Uterus (tissue), 3 donors: ENCODE measurements at regions not wholly inside any gene's neighbourhood (a gene's known extent, or its start where the extent isn't known, plus 50 kb on each side); places are given as distances from the start of the nearest gene placed in this dataset.

Experiments used
- DNase-seq, 2 donors: peaks; one replicate each; pipeline ENCODE4 v3.0.0-alpha.2; 2019 to 2020
- H3K27ac ChIP-seq, 2 donors: fragments of 200-600 bp; sonication (generic); 1 replicate in 1 of 2; 2 replicates in 1 of 2; pipeline ENCODE4 v1.5.1; 2016 to 2018
- H3K27me3 ChIP-seq, 2 donors: fragments of 200-600 bp; sonication (generic); one replicate each; pipeline ENCODE4 v1.5.1; 2018 to 2019; ENCODE audit warnings: control low read depth in 1 of 2
- H3K36me3 ChIP-seq, 2 donors: fragments of 200-600 bp; sonication (generic); one replicate each; pipeline ENCODE4 v1.5.1; 2019; ENCODE audit warnings: control low read depth in 1 of 2
- H3K4me1 ChIP-seq, 2 donors: fragments of 200-600 bp; sonication (generic); one replicate each; pipeline ENCODE4 v1.5.1; 2018 to 2019; ENCODE audit warnings: control low read depth in 1 of 2
- H3K4me3 ChIP-seq, 2 donors: fragments of 200-600 bp; sonication (generic); 1 replicate in 1 of 2; 2 replicates in 1 of 2; pipeline ENCODE4 v1.5.1; 2018 to 2019; ENCODE audit warnings: mild to moderate bottlenecking in 1 of 2
- H3K9me3 ChIP-seq, 2 donors: fragments of 200-600 bp; sonication (generic); one replicate each; pipeline ENCODE4 v1.5.1; 2019; ENCODE audit warnings: control low read depth in 1 of 2
- CTCF ChIP-seq, 4 experiments: fragments of 200-600 bp in 2 of 4; fragments of 450-650 bp in 2 of 4; sonication (generic) in 2 of 4; IDR thresholded peaks; one replicate each; pipeline ENCODE4 v1.5.1; 2016 to 2019; ENCODE audit warnings: antibody characterized with exemption in 4 of 4, mild to moderate bottlenecking in 2 of 4, moderate library complexity in 1 of 4
- POLR2A ChIP-seq, 2 donors: fragments of 450-650 bp; IDR thresholded peaks; one replicate each; pipeline ENCODE4 v1.6.1; 2016; ENCODE audit warnings: antibody characterized with exemption in 2 of 2, mild to moderate bottlenecking in 1 of 2, moderate library complexity in 1 of 2
- intact Hi-C: fragments of 100-400 bp; cut with DNase I; formaldehyde crosslinking; loops from one replicate; pipeline ENCODE4 v1.15.1; 2023; ENCODE audit warnings: low total_unique reads
- donor health status: DM: yes; HTN: yes; CAD: no.

DNA sequence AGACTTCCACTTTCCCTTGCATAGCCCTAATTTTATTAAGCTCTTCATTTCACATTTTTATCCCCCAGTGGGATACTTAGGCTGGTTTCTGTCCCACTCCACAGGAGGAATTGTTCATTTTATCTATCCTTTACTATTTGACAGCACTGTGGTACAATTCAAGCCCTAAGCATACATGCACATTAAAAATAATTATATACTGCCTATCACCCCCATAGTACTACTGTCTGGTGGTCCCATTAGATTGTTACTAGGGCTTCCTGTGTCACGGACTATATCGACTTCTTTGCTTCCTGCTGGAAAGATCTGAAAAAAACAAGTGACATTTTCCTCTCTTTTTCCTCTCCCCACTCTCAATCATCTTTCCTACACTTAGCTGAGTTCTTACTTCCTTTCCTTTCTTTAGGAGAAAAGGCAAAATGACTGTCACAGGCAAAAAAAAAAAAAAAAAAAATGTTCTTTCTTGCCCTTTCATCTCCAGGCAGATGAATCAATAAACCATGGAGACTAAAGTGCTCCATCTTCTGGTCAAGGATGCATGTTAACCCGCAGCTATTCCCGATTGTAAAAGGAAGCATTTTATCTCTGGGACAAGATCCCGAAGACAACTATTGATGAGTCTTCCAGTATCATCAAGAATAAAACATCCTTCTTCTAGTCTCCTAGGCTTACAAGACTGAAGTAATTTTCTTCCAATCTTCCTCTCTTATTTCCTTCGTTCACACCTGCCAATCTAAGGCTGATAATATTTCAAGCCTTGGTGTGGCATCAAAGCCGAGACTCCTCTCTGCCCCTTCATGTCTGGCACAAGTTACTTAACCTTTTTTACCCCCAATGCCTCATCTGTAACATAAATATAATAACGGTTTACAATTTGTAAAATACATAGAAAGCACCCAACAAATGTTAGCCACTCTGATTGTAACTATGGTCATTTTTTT lies 94.4 kb upstream of the PLEKHG7 start:
- no peak for DNase-seq
- intact Hi-C loops, result no loop called here
- no peak overlapping the region for H3K27ac ChIP-seq
- no peaks in the 10 kb centered on the region for H3K9me3 ChIP-seq
- TF ChIP-seq CTCF (IDR thresholded peaks at IDR 0.05) (peak; percentile 28 to 54 (median 40)), POLR2A (IDR thresholded peaks at IDR 0.05) (no peak)
- H3K4me3 ChIP-seq, result no peak overlapping the region
- H3K36me3 ChIP-seq, result no peaks in the 10 kb centered on the region
- H3K27me3 ChIP-seq, result no peaks in the 10 kb centered on the region
- peaks cover 0 to 8% of the 10 kb centered on the region in 2 donors for H3K4me1 ChIP-seq

- Histone ChIP-seq H3K27me3 (no peaks in the 10 kb centered on the region), H3K4me1 (peaks cover 0 to 8% of the 10 kb centered on the region in 2 donors), H3K36me3 (no peaks in the 10 kb centered on the region), H3K4me3 (no peak overlapping the region), H3K27ac (no peak overlapping the region), H3K9me3 (no peaks in the 10 kb centered on the region)
- DNase-seq, result no peak
- intact Hi-C loops, result no loop called here
- TF ChIP-seq POLR2A (IDR thresholded peaks at IDR 0.05) (no peak), CTCF (IDR thresholded peaks at IDR 0.05) (no peak)
Measured at GRCh38 chr12:92606956-92607355, 95.8 kb upstream of the PLEKHG7 start.

- DNase-seq, result no peak
Measured at GRCh38 chr12:92605621-92606170, 97.1 kb upstream of the PLEKHG7 start.

DNA sequence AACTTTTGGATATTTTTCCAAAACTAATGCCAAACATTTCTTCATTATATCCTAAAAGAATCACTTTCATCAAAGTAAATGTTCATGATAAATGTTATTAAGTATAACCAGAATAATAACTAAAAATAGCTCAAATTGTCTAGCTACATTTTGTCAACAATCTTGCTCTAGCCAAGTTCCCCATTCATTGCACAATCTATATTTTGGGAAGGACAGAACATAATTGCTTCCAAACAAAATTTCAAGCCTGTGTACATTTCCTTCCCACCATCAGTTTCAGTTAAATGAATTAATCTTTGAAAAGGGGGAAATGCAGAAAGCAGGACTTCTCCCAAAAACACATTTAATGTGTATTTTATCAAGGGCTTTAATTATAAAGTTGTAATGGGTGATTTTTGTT lies 98.0 kb upstream of the PLEKHG7 start:
- Histone ChIP-seq H3K36me3 (no peaks in the 10 kb centered on the region), H3K9me3 (no peaks in the 10 kb centered on the region), H3K4me1 (peaks cover 0 to 8% of the 10 kb centered on the region in 2 donors), H3K4me3 (no peak overlapping the region), H3K27ac (peak overlapping the region; percentile 31 to 60), H3K27me3 (no peaks in the 10 kb centered on the region)
- DNase-seq, result no peak
- no peak for TF ChIP-seq POLR2A (IDR thresholded peaks at IDR 0.05)
- TF ChIP-seq CTCF (IDR thresholded peaks at IDR 0.05), result no peak
- intact Hi-C loops, result no loop called here

More at GRCh38 chr12:92605621-92606170, 97.1 kb upstream of the PLEKHG7 start:
- Histone ChIP-seq H3K4me1 (peaks cover 0 to 8% of the 10 kb centered on the region in 2 donors), H3K9me3 (no peaks in the 10 kb centered on the region), H3K4me3 (no peak overlapping the region), H3K27me3 (no peaks in the 10 kb centered on the region), H3K36me3 (no peaks in the 10 kb centered on the region), H3K27ac (peak overlapping the region; percentile 31 to 60)
- TF ChIP-seq CTCF (IDR thresholded peaks at IDR 0.05) (no peak), POLR2A (IDR thresholded peaks at IDR 0.05) (no peak)
- intact Hi-C loops, result no loop called here
